CD4-positive, alpha-beta T cell treated with Interferon alpha-2 for 1 hour (primary cell): ENCODE measurements at regions not wholly inside any gene's neighbourhood (a gene's known extent, or its start where the extent isn't known, plus 50 kb on each side); places are given as distances from the start of the nearest gene placed in this dataset.
"Not testable (repeated sequence)": the region's sequence is repeated elsewhere in the genome, so short reads cannot be mapped to it uniquely, and the experiment has no call there.

Source experiments
- DNase-seq, 2 donors: peaks; one replicate each; pipeline ENCODE4 v3.0.0-alpha.2; 2020 to 2022

- no peak for DNase-seq
Observed at GRCh38 chr13:44746690-44747089, 170.6 kb upstream of the TSC22D1 start.

GRCh38 chr13:44744880-44745633, 168.9 kb upstream of the TSC22D1 start:
- DNase-seq, result no peak

GRCh38 chr13:44739539-44739938, 163.4 kb upstream of the TSC22D1 start:
- no peak for DNase-seq

- no peak for DNase-seq
Observed at GRCh38 chr13:44739120-44739519, 163.0 kb upstream of the TSC22D1 start.

- no peak for DNase-seq
Observed at GRCh38 chr13:44738463-44738862, 162.3 kb upstream of the TSC22D1 start.

- DNase-seq, result no peak
Observed at GRCh38 chr13:44735806-44736205, 159.7 kb upstream of the TSC22D1 start.

GRCh38 chr13:44734201-44734707, 158.1 kb upstream of the TSC22D1 start:
- no peak for DNase-seq

GRCh38 chr13:44732503-44733098, 156.5 kb upstream of the TSC22D1 start:
- DNase-seq, result no peak

GRCh38 chr13:44730851-44731250, 154.7 kb upstream of the TSC22D1 start:
- DNase-seq, result no peak

GRCh38 chr13:44730099-44730498, 154.0 kb upstream of the TSC22D1 start:
- DNase-seq, result no peak

GRCh38 chr13:44727591-44727990, 151.5 kb upstream of the TSC22D1 start:
- DNase-seq, result not testable (repeated sequence)

GRCh38 chr13:44726778-44727177, 150.6 kb upstream of the TSC22D1 start:
- DNase-seq, result no peak

GRCh38 chr13:44726214-44726613, 150.1 kb upstream of the TSC22D1 start:
- no peak for DNase-seq

- no peak for DNase-seq
Observed at GRCh38 chr13:44719857-44720671, 143.9 kb upstream of the TSC22D1 start.

GRCh38 chr13:44718467-44718866, 142.3 kb upstream of the TSC22D1 start:
- no peak for DNase-seq

GRCh38 chr13:44715287-44716230, 139.4 kb upstream of the TSC22D1 start:
- DNase-seq, result no peak

- no peak for DNase-seq
Observed at GRCh38 chr13:44713788-44714469, 137.8 kb upstream of the TSC22D1 start.

GRCh38 chr13:44711706-44712105, 135.6 kb upstream of the TSC22D1 start:
- DNase-seq, result no peak

- no peak for DNase-seq
Observed at GRCh38 chr13:44710576-44710975, 134.4 kb upstream of the TSC22D1 start.

GRCh38 chr13:44704811-44705210, 128.7 kb upstream of the TSC22D1 start:
- DNase-seq, result not testable (repeated sequence)

GRCh38 chr13:44703371-44703770, 127.2 kb upstream of the TSC22D1 start:
- DNase-seq, result no peak

GRCh38 chr13:44698066-44698465, 121.9 kb upstream of the TSC22D1 start:
- DNase-seq, result no peak
